ENCODE measurements at regions not wholly inside any gene's neighbourhood (a gene's known extent, or its start where the extent isn't known, plus 50 kb on each side); places are given as distances from the start of the nearest gene placed in this dataset.

DNA sequence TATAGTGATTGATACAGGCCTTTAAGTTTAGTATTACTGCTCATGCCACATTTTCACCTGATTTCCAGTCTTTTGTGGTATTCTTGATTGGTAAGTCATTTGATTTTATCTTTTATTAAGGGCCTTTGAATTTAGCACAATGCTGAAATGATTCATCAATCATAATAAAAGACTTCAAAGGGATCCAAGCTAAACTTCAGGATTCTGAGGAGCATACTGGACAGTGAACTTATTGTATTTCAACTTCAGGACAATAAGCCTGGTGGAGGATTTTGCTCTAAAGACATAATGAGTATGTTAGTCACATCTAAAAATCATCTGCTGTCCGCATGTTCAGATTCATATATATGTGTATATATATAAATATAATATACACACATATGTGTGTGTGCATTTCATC lies 233.3 kb downstream of the SETD4 start:
- TF ChIP-seq REST (IDR thresholded peaks at IDR 0.05; ENCODE audit: borderline replicate concordance in 1 of 2, low read depth in 1 of 2, low read length in 2 of 2) (no peak), ZFP37 (CRISPR knock-in tag; IDR thresholded peaks at IDR 0.05; ENCODE audit: borderline replicate concordance) (no peak), SPEN (CRISPR knock-in tag; IDR thresholded peaks at IDR 0.05; ENCODE audit: low read depth) (no peak), JUND (CRISPR knock-in tag; IDR thresholded peaks at IDR 0.05) (no peak), EZH2 (conservative IDR thresholded peaks at IDR 0.05; ENCODE audit: low read depth, low read length) (no peak), TEAD2 (CRISPR knock-in tag; IDR thresholded peaks at IDR 0.05) (no peak), HOMEZ (CRISPR knock-in tag; IDR thresholded peaks at IDR 0.05; ENCODE audit: low read depth) (no peak), ZFP36 (IDR thresholded peaks at IDR 0.05; ENCODE audit: borderline replicate concordance, low read depth, low read length, partially characterized antibody) (no peak), SETDB1 (CRISPR knock-in tag; IDR thresholded peaks at IDR 0.05; ENCODE audit: borderline replicate concordance) (no peak), CEBPB (IDR thresholded peaks at IDR 0.05; ENCODE audit: borderline replicate concordance, low read depth, low read length) (no peak), CTCF (CRISPR knock-in tag; IDR thresholded peaks at IDR 0.05) (no peak)
- TF ChIP-seq, protein P1, sequence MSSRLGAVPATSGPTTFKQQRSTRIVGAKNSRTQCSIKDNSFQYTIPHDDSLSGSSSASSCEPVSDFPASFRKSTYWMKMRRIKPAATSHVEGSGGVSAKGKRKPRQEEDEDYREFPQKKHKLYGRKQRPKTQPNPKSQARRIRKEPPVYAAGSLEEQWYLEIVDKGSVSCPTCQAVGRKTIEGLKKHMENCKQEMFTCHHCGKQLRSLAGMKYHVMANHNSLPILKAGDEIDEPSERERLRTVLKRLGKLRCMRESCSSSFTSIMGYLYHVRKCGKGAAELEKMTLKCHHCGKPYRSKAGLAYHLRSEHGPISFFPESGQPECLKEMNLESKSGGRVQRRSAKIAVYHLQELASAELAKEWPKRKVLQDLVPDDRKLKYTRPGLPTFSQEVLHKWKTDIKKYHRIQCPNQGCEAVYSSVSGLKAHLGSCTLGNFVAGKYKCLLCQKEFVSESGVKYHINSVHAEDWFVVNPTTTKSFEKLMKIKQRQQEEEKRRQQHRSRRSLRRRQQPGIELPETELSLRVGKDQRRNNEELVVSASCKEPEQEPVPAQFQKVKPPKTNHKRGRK (CRISPR knock-in tag; IDR thresholded peaks at IDR 0.05), result no peak
- TF ChIP-seq, protein P2, sequence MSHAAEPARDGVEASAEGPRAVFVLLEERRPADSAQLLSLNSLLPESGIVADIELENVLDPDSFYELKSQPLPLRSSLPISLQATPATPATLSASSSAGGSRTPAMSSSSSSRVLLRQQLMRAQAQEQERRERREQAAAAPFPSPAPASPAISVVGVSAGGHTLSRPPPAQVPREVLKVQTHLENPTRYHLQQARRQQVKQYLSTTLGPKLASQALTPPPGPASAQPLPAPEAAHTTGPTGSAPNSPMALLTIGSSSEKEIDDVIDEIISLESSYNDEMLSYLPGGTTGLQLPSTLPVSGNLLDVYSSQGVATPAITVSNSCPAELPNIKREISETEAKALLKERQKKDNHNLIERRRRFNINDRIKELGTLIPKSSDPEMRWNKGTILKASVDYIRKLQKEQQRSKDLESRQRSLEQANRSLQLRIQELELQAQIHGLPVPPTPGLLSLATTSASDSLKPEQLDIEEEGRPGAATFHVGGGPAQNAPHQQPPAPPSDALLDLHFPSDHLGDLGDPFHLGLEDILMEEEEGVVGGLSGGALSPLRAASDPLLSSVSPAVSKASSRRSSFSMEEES (CRISPR knock-in tag; IDR thresholded peaks at IDR 0.05), result no peak

All from HepG2 (cell line).